SU-DHL-6 (cell line): ENCODE measurements at regions not wholly inside any gene's neighbourhood (a gene's known extent, or its start where the extent isn't known, plus 50 kb on each side); places are given as distances from the start of the nearest gene placed in this dataset.
"Not testable (repeated sequence)": the region's sequence is repeated elsewhere in the genome, so short reads cannot be mapped to it uniquely, and the experiment has no call there.

ENCODE experiments used
- H2AFZ ChIP-seq: fragments of 200-600 bp; sonication (generic); 2 replicates; pipeline ENCODE4 v1.6.1; 2014; ENCODE audit warnings: low read depth, mild to moderate bottlenecking, moderate library complexity, mixed read lengths, antibody characterized with exemption, low read length; ENCODE audit not compliant: severe bottlenecking
- H3F3A ChIP-seq: fragments of 200-600 bp; shearing (Covaris generic); 2 replicates; pipeline ENCODE4 v1.6.0; 2016; ENCODE audit warnings: antibody characterized with exemption, mild to moderate bottlenecking; ENCODE audit not compliant: insufficient read depth
- H3K27ac ChIP-seq: fragments of 200-600 bp; sonication (generic); 2 replicates; pipeline ENCODE4 v1.5.1; 2016; ENCODE audit warnings: low read depth, mild to moderate bottlenecking, low read length, moderate library complexity, mixed read lengths
- H3K27me3 ChIP-seq: fragments of 200-600 bp; sonication (generic), shearing (Covaris generic); 2 replicates; pipeline ENCODE4 v1.6.0; 2014; ENCODE audit warnings: mild to moderate bottlenecking, low read length
- H3K36me3 ChIP-seq: fragments of 200-600 bp; sonication (generic); 2 replicates; pipeline ENCODE4 v1.6.1; 2014; ENCODE audit warnings: mild to moderate bottlenecking, low read length, mixed read lengths
- H3K4me2 ChIP-seq: fragments of 300-600, 200-600 bp; shearing (Covaris generic), sonication (generic); 2 replicates; pipeline ENCODE4 v1.6.0; 2014; ENCODE audit warnings: low read length, low read depth, mild to moderate bottlenecking; ENCODE audit not compliant: poor library complexity, severe bottlenecking
- H3K4me3 ChIP-seq: fragments of 200-600 bp; sonication (generic); 2 replicates; pipeline ENCODE4 v1.5.1; 2014; ENCODE audit warnings: antibody characterized with exemption, low read length, mild to moderate bottlenecking, mixed read lengths; ENCODE audit not compliant: insufficient read depth, poor library complexity, severe bottlenecking
- H3K79me2 ChIP-seq: fragments of 200-600 bp; sonication (generic); 2 replicates; pipeline ENCODE4 v1.6.1; 2014; ENCODE audit warnings: mild to moderate bottlenecking, low read length, moderate library complexity; ENCODE audit not compliant: insufficient read depth
- H3K9ac ChIP-seq: fragments of 200-600 bp; sonication (generic); 2 replicates; pipeline ENCODE4 v1.7.0; 2014; ENCODE audit warnings: mild to moderate bottlenecking, low read length
- H3K9me2 ChIP-seq: fragments of 200-600 bp; sonication (generic); replicated peaks from 2 replicates; pipeline ENCODE4 v1.6.1; 2014; ENCODE audit warnings: low read length; ENCODE audit not compliant: insufficient read depth
- H3K9me3 ChIP-seq: fragments of 200-600 bp; sonication (generic); 2 replicates; pipeline ENCODE4 v1.6.1; 2014; ENCODE audit warnings: low read length, mixed read lengths; ENCODE audit not compliant: insufficient read depth
- H4K20me1 ChIP-seq: fragments of 200-600 bp; sonication (generic); 2 replicates; pipeline ENCODE4 v1.6.1; 2014; ENCODE audit warnings: low read depth, mild to moderate bottlenecking, antibody characterized with exemption, low read length, moderate library complexity, mixed read lengths
- EZH2phosphoT487 ChIP-seq: fragments of 200-600 bp; sonication (generic), shearing (Covaris generic); conservative IDR thresholded peaks from 2 replicates; pipeline ENCODE4 v1.6.1; 2018; ENCODE audit warnings: mild to moderate bottlenecking, antibody characterized with exemption, low read length, moderate library complexity, mixed read lengths
- TF ChIP-seq, protein P1 (sequence below): fragments of 200-600 bp; sonication (generic); IDR thresholded peaks from one replicate; pipeline ENCODE4 v1.5.1; 2017; ENCODE audit warnings: antibody characterized with exemption, mild to moderate bottlenecking, low read length, moderate library complexity; ENCODE audit not compliant: insufficient read depth, poor library complexity, severe bottlenecking

DNA sequence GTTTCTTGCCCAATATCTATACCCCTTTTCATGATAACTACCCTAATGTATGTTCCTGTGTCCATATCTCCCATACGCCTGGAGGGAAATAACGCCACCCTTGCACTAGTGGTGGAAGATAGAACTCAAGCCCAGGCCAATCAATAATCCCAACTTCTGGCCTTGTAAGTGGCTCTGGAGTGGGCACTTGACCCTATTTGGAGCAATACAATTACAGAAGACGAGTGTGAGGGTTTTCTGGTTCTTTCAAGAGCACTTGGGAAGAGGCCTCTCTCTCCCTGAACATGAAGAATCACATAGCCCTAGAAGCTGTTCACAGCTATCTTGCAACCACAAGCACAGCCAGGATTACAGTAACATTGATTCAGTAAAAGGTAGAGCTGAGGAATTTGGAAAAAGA, 217.9 kb downstream of the RAB11FIP4 start:
- H4K20me1 ChIP-seq, result no peaks in the 10 kb centered on the region
- TF ChIP-seq EZH2phosphoT487, result no peak
- TF ChIP-seq, protein P1, sequence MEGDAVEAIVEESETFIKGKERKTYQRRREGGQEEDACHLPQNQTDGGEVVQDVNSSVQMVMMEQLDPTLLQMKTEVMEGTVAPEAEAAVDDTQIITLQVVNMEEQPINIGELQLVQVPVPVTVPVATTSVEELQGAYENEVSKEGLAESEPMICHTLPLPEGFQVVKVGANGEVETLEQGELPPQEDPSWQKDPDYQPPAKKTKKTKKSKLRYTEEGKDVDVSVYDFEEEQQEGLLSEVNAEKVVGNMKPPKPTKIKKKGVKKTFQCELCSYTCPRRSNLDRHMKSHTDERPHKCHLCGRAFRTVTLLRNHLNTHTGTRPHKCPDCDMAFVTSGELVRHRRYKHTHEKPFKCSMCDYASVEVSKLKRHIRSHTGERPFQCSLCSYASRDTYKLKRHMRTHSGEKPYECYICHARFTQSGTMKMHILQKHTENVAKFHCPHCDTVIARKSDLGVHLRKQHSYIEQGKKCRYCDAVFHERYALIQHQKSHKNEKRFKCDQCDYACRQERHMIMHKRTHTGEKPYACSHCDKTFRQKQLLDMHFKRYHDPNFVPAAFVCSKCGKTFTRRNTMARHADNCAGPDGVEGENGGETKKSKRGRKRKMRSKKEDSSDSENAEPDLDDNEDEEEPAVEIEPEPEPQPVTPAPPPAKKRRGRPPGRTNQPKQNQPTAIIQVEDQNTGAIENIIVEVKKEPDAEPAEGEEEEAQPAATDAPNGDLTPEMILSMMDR, result no peak
- H3K27me3 ChIP-seq, result no peaks in the 10 kb centered on the region
- H3K79me2 ChIP-seq, result no peaks in the 10 kb centered on the region
- H3K4me3 ChIP-seq, result no peak overlapping the region
- no peak overlapping the region for H3K4me2 ChIP-seq
- H3K9me3 ChIP-seq, result no peaks in the 10 kb centered on the region
- no peaks in the 10 kb centered on the region for H3K9me2 ChIP-seq
- H3K27ac ChIP-seq, result no peak overlapping the region
- no peaks in the 10 kb centered on the region for H3K36me3 ChIP-seq
- H2AFZ ChIP-seq, result no peak overlapping the region
- no peaks in the 10 kb centered on the region for H3F3A ChIP-seq
- H3K9ac ChIP-seq, result no peak overlapping the region

DNA sequence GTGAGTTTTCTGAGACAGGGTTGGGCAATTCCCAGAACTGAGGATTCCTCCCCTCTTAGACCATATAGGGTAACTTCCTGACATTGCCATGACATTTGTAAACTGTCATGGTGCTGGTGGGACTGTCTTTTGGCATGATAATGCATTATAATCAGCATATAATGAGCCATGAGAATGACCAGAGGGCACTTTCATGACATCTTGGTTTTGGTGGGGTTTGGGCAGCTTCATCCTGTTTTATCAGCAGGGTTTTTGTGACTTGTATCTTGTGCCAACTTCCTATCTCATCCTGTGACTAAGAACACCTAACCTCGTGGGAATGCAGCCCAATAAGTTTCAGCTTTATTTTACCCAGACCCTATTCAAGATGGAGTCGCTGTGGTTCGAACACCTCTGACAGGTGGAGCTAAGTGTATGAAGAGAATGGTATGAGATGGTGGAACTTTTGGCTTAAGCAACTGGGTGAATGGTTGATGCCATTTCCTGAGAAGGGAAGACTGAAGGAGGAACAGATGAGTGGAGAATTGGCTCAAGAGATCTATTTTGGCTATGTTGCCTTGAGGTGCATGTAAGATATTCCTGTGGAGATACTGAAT, 217.3 kb downstream of the RAB11FIP4 start:
- no peak overlapping the region for H3K4me3 ChIP-seq
- no peaks in the 10 kb centered on the region for H3K9me3 ChIP-seq
- TF ChIP-seq, protein P1, result no peak
- TF ChIP-seq EZH2phosphoT487, result no peak
- no peak overlapping the region for H3K27ac ChIP-seq
- no peaks in the 10 kb centered on the region for H3F3A ChIP-seq
- no peak overlapping the region for H2AFZ ChIP-seq
- H3K36me3 ChIP-seq, result no peaks in the 10 kb centered on the region
- H3K79me2 ChIP-seq, result no peaks in the 10 kb centered on the region
- H4K20me1 ChIP-seq, result no peaks in the 10 kb centered on the region
- no peak overlapping the region for H3K9ac ChIP-seq
- no peak overlapping the region for H3K4me2 ChIP-seq
- H3K27me3 ChIP-seq, result no peaks in the 10 kb centered on the region
- no peaks in the 10 kb centered on the region for H3K9me2 ChIP-seq

DNA sequence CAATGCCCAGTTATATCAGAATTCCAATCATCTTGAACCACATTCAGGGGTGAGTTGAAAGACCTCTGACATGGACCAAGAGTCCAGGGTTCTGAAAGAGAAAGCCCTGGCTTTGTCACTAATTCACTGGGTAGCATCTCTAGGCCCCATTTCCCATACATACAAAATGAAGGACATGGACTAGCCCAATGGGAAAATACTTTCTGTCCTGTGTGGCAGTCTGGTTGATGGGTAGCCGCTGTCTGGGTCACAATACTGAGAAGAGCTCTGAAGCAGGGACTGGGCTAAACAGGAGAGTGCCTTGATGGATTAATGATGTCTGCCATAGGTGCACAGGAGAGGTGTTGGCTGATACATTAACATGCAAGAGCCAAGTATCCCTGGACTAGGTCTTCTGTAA, 214.3 kb downstream of the RAB11FIP4 start:
- TF ChIP-seq EZH2phosphoT487, result no peak
- TF ChIP-seq, protein P1, result no peak
- Histone ChIP-seq H3K9ac (no peak overlapping the region), H3K27ac (no peak overlapping the region), H3K4me3 (no peak overlapping the region), H3K36me3 (no peaks in the 10 kb centered on the region), H3K4me2 (no peak overlapping the region), H3K9me3 (no peaks in the 10 kb centered on the region), H3K27me3 (no peaks in the 10 kb centered on the region), H4K20me1 (no peaks in the 10 kb centered on the region), H3F3A (no peaks in the 10 kb centered on the region), H3K79me2 (no peaks in the 10 kb centered on the region), H2AFZ (no peak overlapping the region), H3K9me2 (no peaks in the 10 kb centered on the region)

GRCh38 chr17:31604936-31605335, 213.5 kb downstream of the RAB11FIP4 start:
- Histone ChIP-seq H3K9me2 (no peaks in the 10 kb centered on the region), H3K9me3 (no peaks in the 10 kb centered on the region), H3F3A (no peaks in the 10 kb centered on the region), H3K4me2 (no peak overlapping the region), H3K4me3 (no peak overlapping the region), H3K79me2 (no peaks in the 10 kb centered on the region), H2AFZ (no peak overlapping the region), H3K27me3 (no peaks in the 10 kb centered on the region), H3K27ac (no peak overlapping the region), H3K9ac (no peak overlapping the region), H3K36me3 (no peaks in the 10 kb centered on the region), H4K20me1 (no peaks in the 10 kb centered on the region)
- TF ChIP-seq, protein P1, result no peak
- no peak for TF ChIP-seq EZH2phosphoT487

DNA sequence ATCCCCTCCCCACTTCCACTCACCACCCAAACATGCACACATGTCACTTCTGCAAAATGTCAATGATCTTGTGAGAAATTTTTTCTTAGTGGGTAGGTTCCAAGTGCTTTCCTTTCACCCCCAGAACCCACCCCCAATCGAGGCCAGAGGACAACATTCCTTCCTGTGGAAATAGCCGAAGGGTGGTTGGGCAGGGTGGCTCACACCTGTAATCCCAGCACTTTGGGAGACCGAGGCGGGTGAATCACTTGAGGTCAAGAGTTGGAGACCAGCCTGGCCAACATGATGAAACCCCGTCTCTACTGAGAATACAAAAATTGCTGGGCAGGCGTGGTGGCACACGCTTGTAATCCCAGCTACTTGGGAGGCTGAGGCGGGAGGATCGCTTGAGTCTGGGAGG, 208.7 kb downstream of the RAB11FIP4 start:
- H3K4me3 ChIP-seq, H4K20me1 ChIP-seq, H3K27ac ChIP-seq, H3K36me3 ChIP-seq, H2AFZ ChIP-seq, H3K4me2 ChIP-seq, H3K79me2 ChIP-seq, H3F3A ChIP-seq, H3K27me3 ChIP-seq, H3K9ac ChIP-seq, H3K9me3 ChIP-seq, H3K9me2 ChIP-seq: not testable (repeated sequence)
